H1 (cell line): ENCODE measurements at regions not wholly inside any gene's neighbourhood (a gene's known extent, or its start where the extent isn't known, plus 50 kb on each side); places are given as distances from the start of the nearest gene placed in this dataset.

Source experiments
- CTCF ChIA-PET: fragments of 300-600 bp; sonication (Branson Sonifier 250); formaldehyde crosslinking; loops from one replicate; lab custom pipeline; 2021; ENCODE audit not compliant: partially characterized antibody; lab: Charles Lee
- POLR2A ChIA-PET: fragments of 300-600 bp; sonication (Branson Sonifier 250); formaldehyde crosslinking; loops from one replicate; lab custom pipeline; 2021; ENCODE audit warnings: inconsistent platforms; ENCODE audit not compliant: partially characterized antibody; lab: Charles Lee
- DNase-seq, 2 experiments: peaks; one replicate each; pipeline versions ENCODE4 v3.0.0 to v3.0.0-alpha.2; 2010 to 2022; ENCODE audit warnings: low spot score in 2 of 2, low read depth in 1 of 2, mixed read lengths in 1 of 2
- FAIRE-seq: peaks from 2 replicates; lab custom pipeline; 2011; peaks lifted over from hg19 to GRCh38; lab: Jason Lieb, UNC
- H2AFZ ChIP-seq: 2 replicates; pipeline ENCODE4 v1.8.1; 2012; ENCODE audit warnings: low read length, inconsistent platforms
- H2AK5ac ChIP-seq: 2 replicates; pipeline ENCODE4 v1.6.1; 2013; ENCODE audit warnings: low read depth, low read length
- H2BK120ac ChIP-seq: replicated peaks from 2 replicates; pipeline ENCODE3; 2013; ENCODE audit warnings: low read depth, low read length, inconsistent platforms
- H2BK12ac ChIP-seq: 2 replicates; pipeline ENCODE4 v1.6.1; 2013; ENCODE audit warnings: low read depth, low read length
- H2BK15ac ChIP-seq: 2 replicates; pipeline ENCODE4 v1.6.1; 2013; ENCODE audit warnings: low read length
- H2BK20ac ChIP-seq: 2 replicates; pipeline ENCODE4 v1.6.1; 2013; ENCODE audit warnings: low read length
- H2BK5ac ChIP-seq: 2 replicates; pipeline ENCODE4 v1.6.1; 2013; ENCODE audit warnings: low read depth, low read length
- H3K14ac ChIP-seq: 2 replicates; pipeline ENCODE4 v1.6.1; 2013; ENCODE audit warnings: inconsistent platforms; ENCODE audit not compliant: insufficient read length
- H3K18ac ChIP-seq: 2 replicates; pipeline ENCODE4 v1.6.1; 2013; ENCODE audit warnings: low read length; ENCODE audit errors: extremely low read depth
- H3K23ac ChIP-seq: 2 replicates; pipeline ENCODE4 v1.6.1; 2013; ENCODE audit warnings: inconsistent platforms; ENCODE audit not compliant: insufficient read length
- H3K23me2 ChIP-seq: 2 replicates; pipeline ENCODE4 v1.6.1; 2013; ENCODE audit warnings: low read depth, low read length
- H3K27ac ChIP-seq: 2 replicates; pipeline ENCODE4 v1.6.1; 2011; ENCODE audit warnings: low read depth, low read length, inconsistent platforms
- H3K27me3 ChIP-seq, 4 experiments: replicated peaks in 1 of 4; 1 replicate in 1 of 4; 2 replicates in 3 of 4; pipeline versions ENCODE4 v1.6.1 to v1.8.1; 2011 to 2013; ENCODE audit warnings: low read length in 3 of 4, mild to moderate bottlenecking in 3 of 4, inconsistent platforms in 2 of 4, mixed read lengths in 2 of 4, moderate library complexity in 1 of 4; ENCODE audit not compliant: control insufficient read depth in 3 of 4, insufficient read depth in 3 of 4; ENCODE audit errors: extremely low read depth in 1 of 4
- H3K36me3 ChIP-seq, 4 experiments: 2 replicates each; pipeline versions ENCODE4 v1.6.1 to v1.8.1; 2011 to 2013; ENCODE audit warnings: mild to moderate bottlenecking in 4 of 4, low read length in 3 of 4, moderate library complexity in 2 of 4, control low read depth in 1 of 4, inconsistent platforms in 1 of 4; ENCODE audit not compliant: insufficient read depth in 4 of 4, control insufficient read depth in 2 of 4
- H3K4ac ChIP-seq: replicated peaks from 2 replicates; pipeline ENCODE3; 2013; ENCODE audit warnings: low read length, low read depth, mixed read lengths, inconsistent platforms; ENCODE audit not compliant: insufficient read length
- H3K4me1 ChIP-seq, 4 experiments: replicated peaks in 1 of 4; 1 replicate in 1 of 4; 2 replicates in 3 of 4; pipeline versions ENCODE4 v1.6.1 to v1.8.1; 2011 to 2013; ENCODE audit warnings: low read length in 3 of 4, inconsistent platforms in 2 of 4, mixed read lengths in 1 of 4; ENCODE audit not compliant: insufficient read depth in 4 of 4, control insufficient read depth in 3 of 4
- H3K4me2 ChIP-seq, 2 experiments: 2 replicates each; pipeline versions ENCODE4 v1.6.1 to v1.8.1; 2011 to 2013; ENCODE audit warnings: low read depth in 2 of 2, low read length in 2 of 2, control low read depth in 1 of 2, inconsistent platforms in 1 of 2, mild to moderate bottlenecking in 1 of 2; ENCODE audit not compliant: insufficient read depth in 1 of 2
- H3K4me3 ChIP-seq, 4 experiments: fragments of 200-600, 300-600 bp in 1 of 4; sonication (generic), shearing (Covaris generic), sonication (Bioruptor Twin) in 1 of 4; 2 replicates each; pipeline versions ENCODE4 v1.5.1 to v1.8.1; 2011 to 2016; ENCODE audit warnings: low read length in 4 of 4, low read depth in 3 of 4, control low read depth in 2 of 4, inconsistent platforms in 2 of 4, mild to moderate bottlenecking in 2 of 4, mixed read lengths in 1 of 4, moderate library complexity in 1 of 4; ENCODE audit not compliant: insufficient read depth in 2 of 4; ENCODE audit errors: extremely low read depth in 1 of 4
- H3K56ac ChIP-seq: replicated peaks from 2 replicates; pipeline ENCODE3; 2013; ENCODE audit warnings: low read depth, mild to moderate bottlenecking, mixed read lengths, low read length, inconsistent platforms; ENCODE audit not compliant: insufficient read length
- H3K79me1 ChIP-seq: 2 replicates; pipeline ENCODE4 v1.6.1; 2013; ENCODE audit warnings: low read depth, low read length, control low read depth
- H3K79me2 ChIP-seq, 2 experiments: 2 replicates each; pipeline versions ENCODE4 v1.6.1 to v1.8.1; 2012 to 2013; ENCODE audit warnings: low read length in 2 of 2, mild to moderate bottlenecking in 2 of 2, inconsistent platforms in 1 of 2; ENCODE audit not compliant: insufficient read depth in 2 of 2, control insufficient read depth in 1 of 2
- H3K9ac ChIP-seq, 4 experiments: replicated peaks in 1 of 4; 1 replicate in 1 of 4; 2 replicates in 3 of 4; pipeline versions ENCODE4 v1.6.1 to v1.8.1; 2011 to 2013; ENCODE audit warnings: low read depth in 3 of 4, low read length in 3 of 4, control low read depth in 2 of 4, mild to moderate bottlenecking in 2 of 4, moderate library complexity in 2 of 4, inconsistent platforms in 1 of 4; ENCODE audit errors: extremely low read depth in 1 of 4
- H3K9me3 ChIP-seq, 2 experiments: 2 replicates each; pipeline versions ENCODE4 v1.6.1 to v1.8.1; 2012 to 2013; ENCODE audit warnings: mild to moderate bottlenecking in 2 of 2, moderate library complexity in 2 of 2, control low read depth in 1 of 2, inconsistent platforms in 1 of 2, low read depth in 1 of 2, low read length in 1 of 2, mixed read lengths in 1 of 2; ENCODE audit not compliant: insufficient read depth in 2 of 2
- H4K20me1 ChIP-seq, 2 experiments: replicated peaks in 1 of 2; 2 replicates each; pipeline versions ENCODE3 to v1.8.1; 2011 to 2013; ENCODE audit warnings: inconsistent platforms in 2 of 2, low read length in 2 of 2, mild to moderate bottlenecking in 1 of 2; ENCODE audit not compliant: insufficient read depth in 2 of 2, control insufficient read depth in 1 of 2
- H4K5ac ChIP-seq: 2 replicates; pipeline ENCODE4 v1.6.1; 2013; ENCODE audit warnings: low read length, low read depth, mixed read lengths, inconsistent platforms; ENCODE audit not compliant: insufficient read length
- H4K8ac ChIP-seq: 2 replicates; pipeline ENCODE4 v1.8.0; 2013; ENCODE audit warnings: mild to moderate bottlenecking, moderate library complexity, low read length, inconsistent platforms; ENCODE audit not compliant: insufficient read depth; ENCODE audit errors: extremely low read depth
- H4K91ac ChIP-seq: replicated peaks from 2 replicates; pipeline ENCODE3; 2013; ENCODE audit warnings: low read length, mixed read lengths, inconsistent platforms; ENCODE audit not compliant: insufficient read length
- CTCF ChIP-seq, 3 experiments: IDR thresholded peaks; 1 replicate in 2 of 3; 2 replicates in 1 of 3; pipeline versions ENCODE4 v1.5.1 to v1.6.1; 2011; ENCODE audit warnings: low read length in 3 of 3, mild to moderate bottlenecking in 3 of 3, inconsistent platforms in 2 of 3, low read depth in 1 of 3, moderate library complexity in 1 of 3; ENCODE audit not compliant: insufficient read depth in 1 of 3; ENCODE audit errors: control extremely low read depth in 1 of 3
- RAD21 ChIP-seq, 2 experiments: IDR thresholded peaks in 1 of 2; conservative IDR thresholded peaks in 1 of 2; 2 replicates each; pipeline ENCODE4 v1.6.1; 2011; ENCODE audit warnings: low read depth in 2 of 2, low read length in 2 of 2, improper control_type of control experiment in 1 of 2, inconsistent platforms in 1 of 2, mild to moderate bottlenecking in 1 of 2, moderate library complexity in 1 of 2
- SAP30 ChIP-seq: fragments of 300-600 bp; sonication (generic); IDR thresholded peaks from 2 replicates; pipeline ENCODE4 v1.7.1; 2012; ENCODE audit warnings: low read length, moderate library complexity, mild to moderate bottlenecking, inconsistent platforms; ENCODE audit not compliant: insufficient read depth, insufficient replicate concordance
- whole genome bisulfite sequencing, 2 experiments: shearing (Covaris generic) in 1 of 2; methylation state at CpG; one replicate each; pipeline versions ENCODE4 v1.1.6 to v1.1.7; 2013 to 2015; ENCODE audit warnings: low lambda C conversion rate in 2 of 2, mixed read lengths in 2 of 2, inconsistent platforms in 1 of 2, low coverage in 1 of 2, missing lambda C conversion rate in 1 of 2; ENCODE audit not compliant: insufficient replicate concordance in 2 of 2, insufficient coverage in 1 of 2, insufficient read length in 1 of 2; ENCODE audit errors: extremely low coverage in 1 of 2, missing lambda C conversion rate in 1 of 2; 5-methylcytosine and 5-hydroxymethylcytosine counted together

DNA sequence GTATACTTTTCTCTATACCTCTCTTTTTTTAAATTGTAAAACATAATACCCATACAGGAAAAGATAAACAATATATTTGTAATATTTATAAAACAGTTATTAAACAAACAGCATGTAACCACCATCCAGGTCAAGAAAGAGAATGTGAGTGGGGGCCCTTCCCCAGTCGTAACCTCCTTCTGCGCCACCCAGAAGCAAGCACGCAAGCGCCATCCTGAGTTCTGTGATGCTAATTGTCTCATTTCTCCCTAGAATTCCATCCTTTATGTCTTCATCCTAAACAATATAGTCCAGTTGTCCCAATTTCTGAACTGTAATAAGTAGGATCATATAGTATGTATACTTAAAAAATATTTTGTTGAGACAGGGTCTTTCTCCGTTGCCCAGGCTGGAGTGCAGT, 129.5 kb downstream of the EXOC5 start:
- Histone ChIP-seq H4K5ac (no peak overlapping the region), H3K56ac (no peak overlapping the region), H4K91ac (no peak overlapping the region), H2BK12ac (no peak overlapping the region), H3K4me2 (no peak overlapping the region), H2AK5ac (no peak overlapping the region), H2BK15ac (no peak overlapping the region), H3K4me1 (peaks cover 0 to 5% (median 3%) of the 10 kb centered on the region in 4 experiments; a peak in 4 of 7 replicates), H3K23me2 (no peaks in the 10 kb centered on the region; the same call in 1 of the 2 replicates), H4K20me1 (no peaks in the 10 kb centered on the region), H3K79me2 (no peaks in the 10 kb centered on the region), H3K27ac (no peak overlapping the region), H3K4me3 (no peak overlapping the region), H2BK20ac (no peak overlapping the region), H2BK5ac (no peak overlapping the region), H3K9ac (no peak overlapping the region), H2BK120ac (no peak overlapping the region), H3K36me3 (no peaks in the 10 kb centered on the region), H3K9me3 (no peaks in the 10 kb centered on the region), H4K8ac (no peak overlapping the region), H3K23ac (no peak overlapping the region), H2AFZ (no peak overlapping the region), H3K4ac (no peak overlapping the region), H3K79me1 (no peaks in the 10 kb centered on the region), H3K14ac (no peak overlapping the region), H3K18ac (no peak overlapping the region), H3K27me3 (no peaks in the 10 kb centered on the region)
- WGBS, 2 experiments: 99% methylated on average over 5 of the region's 5 CpGs; no CpG with 5 or more reads in 1 of the 2 experiments
- no peak for TF ChIP-seq SAP30
- TF ChIP-seq CTCF (IDR thresholded peaks at IDR 0.05; ENCODE audit: control extremely low read depth in 1 of 3, insufficient read depth in 1 of 3, low read depth in 1 of 3, low read length in 3 of 3): peak in 1 of 3 experiments; percentile 4; a peak in 1 of 4 replicates
- peak; percentile 51 to 56 for TF ChIP-seq RAD21 (IDR thresholded peaks at IDR 0.05 in 1 of 2, conservative IDR thresholded peaks at IDR 0.05 in 1 of 2; ENCODE audit: low read depth in 2 of 2, low read length in 2 of 2)
- POLR2A ChIA-PET: no interaction called here
- FAIRE-seq (no peak), DNase-seq (no peak)
- CTCF ChIA-PET: interaction anchor here (0.7 to 1.0 kb wide), 2 partner anchors 110 to 648 kb away, joined by 3 read pairs; no protein-coding TSS in a partner anchor
